Activated B cell treated with CpG ODN at 0.5 μM for 24 hours (primary cell): ENCODE measurements at regions not wholly inside any gene's neighbourhood (a gene's known extent, or its start where the extent isn't known, plus 50 kb on each side); places are given as distances from the start of the nearest gene placed in this dataset.
"Not testable (repeated sequence)": the region's sequence is repeated elsewhere in the genome, so short reads cannot be mapped to it uniquely, and the experiment has no call there.

Experiments used
- ATAC-seq: fragments of 200-7000 bp; cut with Tn5 transposase; one replicate; pipeline ENCODE4 v1.10.0; 2021; ENCODE audit warnings: low read depth, mild to moderate bottlenecking, moderate library complexity
- CTCF ChIA-PET: fragments of 350-600 bp; sonication (Branson Sonifier 250); formaldehyde crosslinking; loops from one replicate; lab custom pipeline; 2021; ENCODE audit warnings: antibody characterized with exemption; lab: Charles Lee
- POLR2A ChIA-PET: fragments of 350-600 bp; sonication (Branson Sonifier 250); formaldehyde crosslinking; loops from one replicate; lab custom pipeline; 2021; ENCODE audit warnings: antibody characterized with exemption; lab: Charles Lee
- DNase-seq: peaks from one replicate; pipeline ENCODE4 v3.0.0; 2022
- H3K27ac Mint-ChIP-seq: one replicate; pipeline ENCODE4 v1.8.0; 2020; ENCODE audit warnings: mixed read lengths
- H3K27me3 Mint-ChIP-seq: one replicate; pipeline ENCODE4 v1.8.0; 2021; ENCODE audit warnings: mixed read lengths
- H3K36me3 Mint-ChIP-seq: one replicate; pipeline ENCODE4 v1.8.0; 2021; ENCODE audit warnings: low read depth, mixed read lengths
- H3K4me1 Mint-ChIP-seq: one replicate; pipeline ENCODE4 v1.8.0; 2021; ENCODE audit warnings: mixed read lengths
- H3K4me3 Mint-ChIP-seq: one replicate; pipeline ENCODE4 v1.8.0; 2020; ENCODE audit warnings: mild to moderate bottlenecking, mixed read lengths
- H3K9me3 Mint-ChIP-seq: one replicate; pipeline ENCODE4 v1.8.0; 2020; ENCODE audit warnings: mixed read lengths
- CTCF ChIP-seq: fragments of 200-600 bp; IDR thresholded peaks from one replicate; pipeline ENCODE4 v1.8.0; 2022; ENCODE audit warnings: antibody characterized with exemption, mild to moderate bottlenecking
- intact Hi-C: fragments of 100-400 bp; cut with micrococcal nuclease; formaldehyde crosslinking; loops from one replicate; pipeline ENCODE4 v1.15.1; 2024

- DNase-seq: no peak
- ChIA-PET POLR2A (no interaction called here), CTCF (no interaction called here)
- no peaks in the 10 kb centered on the region for H3K9me3 Mint-ChIP-seq
- intact Hi-C loops: no loop called here
- peaks cover 15% of the 10 kb centered on the region for H3K36me3 Mint-ChIP-seq
- no peak overlapping the region for H3K4me3 Mint-ChIP-seq
- H3K27me3 Mint-ChIP-seq: no peaks in the 10 kb centered on the region
- no peaks in the 10 kb centered on the region for H3K4me1 Mint-ChIP-seq
- no peak for ATAC-seq
- no peak for TF ChIP-seq CTCF
- H3K27ac Mint-ChIP-seq: no peak overlapping the region
Observed at GRCh38 chrX:102846544-102847236, 90.4 kb upstream of the RAB40AL start.

DNA sequence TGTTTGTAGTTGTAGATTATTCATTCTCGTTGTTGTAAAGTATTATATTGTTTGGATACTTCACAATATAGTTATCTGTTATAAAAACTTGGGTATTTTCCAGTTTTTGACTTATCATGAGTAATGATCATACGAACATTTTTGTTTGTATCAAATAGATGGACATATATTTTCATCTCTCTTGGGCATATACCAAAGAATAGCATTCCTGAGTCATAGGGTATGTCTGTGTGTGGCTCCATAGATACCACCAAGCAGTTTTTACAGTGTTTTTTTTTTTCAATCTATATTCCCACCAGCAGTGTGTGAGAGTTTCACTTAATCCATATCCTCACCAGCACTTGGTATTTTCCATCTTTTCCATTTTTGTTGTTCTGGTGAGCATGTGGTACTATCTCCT lies 89.7 kb upstream of the RAB40AL start:
- Mint-ChIP-seq H3K4me3 (no peak overlapping the region), H3K27me3 (no peaks in the 10 kb centered on the region), H3K27ac (no peak overlapping the region), H3K9me3 (no peaks in the 10 kb centered on the region), H3K36me3 (peaks cover 13% of the 10 kb centered on the region), H3K4me1 (no peaks in the 10 kb centered on the region)
- ATAC-seq (no peak), DNase-seq (no peak)
- intact Hi-C loops: no loop called here
- CTCF ChIA-PET: no interaction called here
- POLR2A ChIA-PET: no interaction called here
- no peak for TF ChIP-seq CTCF

DNA sequence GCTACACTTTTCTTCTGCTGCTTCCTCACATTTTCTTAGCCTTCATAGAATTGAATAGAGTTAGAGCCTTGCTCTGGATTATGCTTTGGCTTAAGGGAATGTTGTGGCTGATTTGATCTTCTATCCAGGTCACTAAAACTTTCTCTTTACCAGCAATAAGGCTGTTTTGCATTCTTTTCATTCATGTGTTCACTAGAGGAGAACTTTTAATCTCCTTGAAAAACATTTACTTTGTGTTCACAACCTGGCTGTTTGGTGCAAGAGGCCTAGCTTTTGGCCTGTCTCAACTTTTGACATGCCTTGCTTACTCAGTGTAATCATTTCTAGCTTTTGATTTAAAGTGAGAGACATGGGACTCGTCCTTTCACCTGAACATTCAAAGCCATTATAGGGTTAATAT lies 87.7 kb upstream of the RAB40AL start:
- Mint-ChIP-seq H3K27ac (no peak overlapping the region), H3K4me1 (no peaks in the 10 kb centered on the region), H3K4me3 (no peak overlapping the region), H3K9me3 (no peaks in the 10 kb centered on the region), H3K27me3 (no peaks in the 10 kb centered on the region), H3K36me3 (peaks cover 16% of the 10 kb centered on the region)
- ChIA-PET POLR2A (no interaction called here), CTCF (no interaction called here)
- ATAC-seq (no peak), DNase-seq (no peak)
- no peak for TF ChIP-seq CTCF
- intact Hi-C loops: no loop called here

GRCh38 chrX:102858826-102859549 lies 78.1 kb upstream of the RAB40AL start:
- CTCF ChIA-PET: interaction anchor here (1.1 kb wide), 1 partner anchor 791 kb away, joined by 3 read pairs; no protein-coding TSS in a partner anchor
- ATAC-seq, H3K27me3 Mint-ChIP-seq, intact Hi-C loops, H3K27ac Mint-ChIP-seq, H3K4me1 Mint-ChIP-seq, DNase-seq, H3K4me3 Mint-ChIP-seq, H3K36me3 Mint-ChIP-seq, H3K9me3 Mint-ChIP-seq: not testable (repeated sequence)
- POLR2A ChIA-PET: interaction anchor here (0.6 kb wide), 1 partner anchor 24 kb away, joined by 3 read pairs; no protein-coding TSS in a partner anchor

DNA sequence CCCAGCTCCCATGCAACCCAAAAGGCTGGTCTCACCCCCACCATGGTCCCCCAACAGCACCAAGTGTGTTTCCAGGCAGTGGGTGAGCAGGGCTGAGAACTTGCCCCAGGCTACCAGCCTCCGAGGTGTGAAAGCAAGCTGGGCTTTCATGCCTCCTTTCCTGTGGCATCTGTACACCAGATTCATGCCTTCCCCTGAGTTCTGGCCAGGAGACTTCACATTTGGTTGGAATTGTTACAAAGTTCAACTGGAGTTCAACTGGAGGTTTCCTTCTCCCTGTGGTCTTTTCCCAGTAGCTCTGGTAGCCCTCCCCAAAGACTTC lies 77.6 kb upstream of the RAB40AL start:
- DNase-seq (no peak), ATAC-seq (no peak)
- no peak for TF ChIP-seq CTCF
- Mint-ChIP-seq H3K27ac (no peak overlapping the region), H3K36me3 (peaks cover 5% of the 10 kb centered on the region), H3K4me1 (no peaks in the 10 kb centered on the region), H3K9me3 (no peaks in the 10 kb centered on the region), H3K4me3 (no peak overlapping the region), H3K27me3 (no peaks in the 10 kb centered on the region)
- ChIA-PET CTCF (interaction anchor here (1.1 kb wide), 1 partner anchor 792 kb away, joined by 3 read pairs; no protein-coding TSS in a partner anchor), POLR2A (interaction anchor here (0.5 to 0.6 kb wide), 2 partner anchors 24 to 663 kb away, joined by 3 read pairs; no protein-coding TSS in a partner anchor)
- intact Hi-C loops: no loop called here
